ENCODE measurements at regions not wholly inside any gene's neighbourhood (a gene's known extent, or its start where the extent isn't known, plus 50 kb on each side); places are given as distances from the start of the nearest gene placed in this dataset.

DNA sequence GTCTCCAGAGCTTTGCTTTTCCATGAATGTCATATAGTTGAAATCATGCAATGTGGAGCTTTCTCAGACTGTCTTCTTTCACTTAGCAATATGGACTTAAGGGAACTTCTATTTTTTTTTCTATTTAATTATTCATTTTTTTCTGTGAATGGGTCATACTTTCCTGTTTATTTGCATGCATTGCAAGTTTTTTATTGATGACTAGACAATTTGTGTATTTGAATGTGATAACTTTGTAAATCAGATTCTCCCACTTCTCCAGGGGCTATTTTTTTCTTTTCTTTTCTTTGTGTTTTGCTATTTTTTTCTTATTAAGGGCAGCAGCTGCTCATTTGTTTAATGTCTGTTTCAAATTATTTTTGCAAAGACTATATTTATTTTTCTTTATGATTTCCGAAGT, 1019.8 kb upstream of the ATXN7L3B start:
- TF ChIP-seq, protein P1, sequence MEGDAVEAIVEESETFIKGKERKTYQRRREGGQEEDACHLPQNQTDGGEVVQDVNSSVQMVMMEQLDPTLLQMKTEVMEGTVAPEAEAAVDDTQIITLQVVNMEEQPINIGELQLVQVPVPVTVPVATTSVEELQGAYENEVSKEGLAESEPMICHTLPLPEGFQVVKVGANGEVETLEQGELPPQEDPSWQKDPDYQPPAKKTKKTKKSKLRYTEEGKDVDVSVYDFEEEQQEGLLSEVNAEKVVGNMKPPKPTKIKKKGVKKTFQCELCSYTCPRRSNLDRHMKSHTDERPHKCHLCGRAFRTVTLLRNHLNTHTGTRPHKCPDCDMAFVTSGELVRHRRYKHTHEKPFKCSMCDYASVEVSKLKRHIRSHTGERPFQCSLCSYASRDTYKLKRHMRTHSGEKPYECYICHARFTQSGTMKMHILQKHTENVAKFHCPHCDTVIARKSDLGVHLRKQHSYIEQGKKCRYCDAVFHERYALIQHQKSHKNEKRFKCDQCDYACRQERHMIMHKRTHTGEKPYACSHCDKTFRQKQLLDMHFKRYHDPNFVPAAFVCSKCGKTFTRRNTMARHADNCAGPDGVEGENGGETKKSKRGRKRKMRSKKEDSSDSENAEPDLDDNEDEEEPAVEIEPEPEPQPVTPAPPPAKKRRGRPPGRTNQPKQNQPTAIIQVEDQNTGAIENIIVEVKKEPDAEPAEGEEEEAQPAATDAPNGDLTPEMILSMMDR (IDR thresholded peaks at IDR 0.05; ENCODE audit: low read length): no peak
- no peak for TF ChIP-seq EZH2 (IDR thresholded peaks at IDR 0.05; ENCODE audit: borderline replicate concordance, low read length)

All from OCI-LY1 (cell line).